ENCODE measurements at regions not wholly inside any gene's neighbourhood (a gene's known extent, or its start where the extent isn't known, plus 50 kb on each side); places are given as distances from the start of the nearest gene placed in this dataset.

DNA sequence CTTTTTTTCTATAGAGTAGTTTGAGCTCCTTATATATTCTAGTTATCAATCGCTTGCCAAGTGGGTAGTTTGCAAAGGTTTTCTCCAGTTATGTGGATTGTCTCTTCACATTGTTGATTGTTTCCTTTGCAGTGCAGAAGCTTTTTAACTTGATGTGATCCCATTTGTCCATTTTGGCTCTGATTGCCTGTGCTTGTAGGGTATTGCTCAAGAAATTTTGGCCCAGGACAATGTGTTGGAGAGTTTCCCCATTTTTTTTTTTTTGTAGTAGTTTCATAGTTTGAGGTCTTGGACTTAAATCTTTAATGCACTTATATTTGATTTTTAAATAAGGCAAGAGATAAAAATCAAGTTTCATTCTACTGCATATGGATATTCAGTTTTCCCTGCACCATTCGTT, 774.8 kb upstream of the ADAMTS5 start:
- TF ChIP-seq POLR2AphosphoS5 (IDR thresholded peaks at IDR 0.05; ENCODE audit: low read depth) (no peak), EZH2phosphoT487 (IDR thresholded peaks at IDR 0.05; ENCODE audit: unreplicated experiment) (no peak), EZH2 (IDR thresholded peaks at IDR 0.05; ENCODE audit: low read depth, unreplicated experiment) (no peak), ZNF114 (CRISPR knock-in tag; IDR thresholded peaks at IDR 0.05) (no peak)
- TF ChIP-seq, protein P1, sequence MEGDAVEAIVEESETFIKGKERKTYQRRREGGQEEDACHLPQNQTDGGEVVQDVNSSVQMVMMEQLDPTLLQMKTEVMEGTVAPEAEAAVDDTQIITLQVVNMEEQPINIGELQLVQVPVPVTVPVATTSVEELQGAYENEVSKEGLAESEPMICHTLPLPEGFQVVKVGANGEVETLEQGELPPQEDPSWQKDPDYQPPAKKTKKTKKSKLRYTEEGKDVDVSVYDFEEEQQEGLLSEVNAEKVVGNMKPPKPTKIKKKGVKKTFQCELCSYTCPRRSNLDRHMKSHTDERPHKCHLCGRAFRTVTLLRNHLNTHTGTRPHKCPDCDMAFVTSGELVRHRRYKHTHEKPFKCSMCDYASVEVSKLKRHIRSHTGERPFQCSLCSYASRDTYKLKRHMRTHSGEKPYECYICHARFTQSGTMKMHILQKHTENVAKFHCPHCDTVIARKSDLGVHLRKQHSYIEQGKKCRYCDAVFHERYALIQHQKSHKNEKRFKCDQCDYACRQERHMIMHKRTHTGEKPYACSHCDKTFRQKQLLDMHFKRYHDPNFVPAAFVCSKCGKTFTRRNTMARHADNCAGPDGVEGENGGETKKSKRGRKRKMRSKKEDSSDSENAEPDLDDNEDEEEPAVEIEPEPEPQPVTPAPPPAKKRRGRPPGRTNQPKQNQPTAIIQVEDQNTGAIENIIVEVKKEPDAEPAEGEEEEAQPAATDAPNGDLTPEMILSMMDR (conservative IDR thresholded peaks at IDR 0.05; ENCODE audit: low read depth in 2 of 2), result no peak

All from GM23338 (cell line).